ENCODE measurements at regions not wholly inside any gene's neighbourhood (a gene's known extent, or its start where the extent isn't known, plus 50 kb on each side); places are given as distances from the start of the nearest gene placed in this dataset.

DNA sequence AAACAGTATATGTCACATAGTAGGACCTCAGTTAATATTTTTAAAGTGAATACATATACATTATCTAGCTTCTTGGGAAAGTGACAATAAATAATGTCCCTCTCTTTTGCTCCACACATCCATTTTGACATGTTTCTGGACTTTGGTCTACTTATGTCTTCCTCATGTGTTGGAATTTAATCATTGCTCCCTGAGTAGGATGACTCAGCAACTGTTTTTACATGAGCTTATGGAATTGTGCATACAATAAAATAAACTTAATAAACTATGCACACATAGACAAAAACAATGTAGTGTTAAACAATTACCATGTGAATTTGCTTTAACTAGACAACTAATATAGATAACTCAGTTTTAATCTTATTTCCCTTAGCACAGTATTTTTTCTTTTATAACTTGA is 503.8 kb downstream of the TFAP2B start:
- TF ChIP-seq, protein P1, sequence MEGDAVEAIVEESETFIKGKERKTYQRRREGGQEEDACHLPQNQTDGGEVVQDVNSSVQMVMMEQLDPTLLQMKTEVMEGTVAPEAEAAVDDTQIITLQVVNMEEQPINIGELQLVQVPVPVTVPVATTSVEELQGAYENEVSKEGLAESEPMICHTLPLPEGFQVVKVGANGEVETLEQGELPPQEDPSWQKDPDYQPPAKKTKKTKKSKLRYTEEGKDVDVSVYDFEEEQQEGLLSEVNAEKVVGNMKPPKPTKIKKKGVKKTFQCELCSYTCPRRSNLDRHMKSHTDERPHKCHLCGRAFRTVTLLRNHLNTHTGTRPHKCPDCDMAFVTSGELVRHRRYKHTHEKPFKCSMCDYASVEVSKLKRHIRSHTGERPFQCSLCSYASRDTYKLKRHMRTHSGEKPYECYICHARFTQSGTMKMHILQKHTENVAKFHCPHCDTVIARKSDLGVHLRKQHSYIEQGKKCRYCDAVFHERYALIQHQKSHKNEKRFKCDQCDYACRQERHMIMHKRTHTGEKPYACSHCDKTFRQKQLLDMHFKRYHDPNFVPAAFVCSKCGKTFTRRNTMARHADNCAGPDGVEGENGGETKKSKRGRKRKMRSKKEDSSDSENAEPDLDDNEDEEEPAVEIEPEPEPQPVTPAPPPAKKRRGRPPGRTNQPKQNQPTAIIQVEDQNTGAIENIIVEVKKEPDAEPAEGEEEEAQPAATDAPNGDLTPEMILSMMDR (IDR thresholded peaks at IDR 0.05): no peak
- no peak for TF ChIP-seq EZH2 (IDR thresholded peaks at IDR 0.05; ENCODE audit: borderline replicate concordance, insufficient read depth, low read depth, low read length, poor library complexity, severe bottlenecking)

All from B cell (primary cell).